Peyer's patch (tissue), 4 donors: ENCODE measurements at regions not wholly inside any gene's neighbourhood (a gene's known extent, or its start where the extent isn't known, plus 50 kb on each side); places are given as distances from the start of the nearest gene placed in this dataset.

ENCODE experiments used
- DNase-seq, 3 donors: peaks; one replicate each; pipeline ENCODE4 v3.0.0-alpha.2; 2017 to 2019
- H3K27ac ChIP-seq, 4 donors: fragments of 200-600 bp; sonication (generic); one replicate each; pipeline ENCODE4 v1.5.1; 2016 to 2019
- H3K27me3 ChIP-seq, 2 donors: fragments of 200-600 bp; sonication (generic); one replicate each; pipeline ENCODE4 v1.5.1; 2019
- H3K36me3 ChIP-seq, 3 donors: fragments of 200-600 bp; sonication (generic); one replicate each; pipeline ENCODE4 v1.5.1; 2016 to 2019
- H3K4me1 ChIP-seq, 4 donors: fragments of 200-600 bp; sonication (generic); one replicate each; pipeline ENCODE4 v1.5.1; 2016 to 2019
- H3K4me3 ChIP-seq, 4 donors: fragments of 200-600 bp; sonication (generic); 1 replicate in 3 of 4; 2 replicates in 1 of 4; pipeline ENCODE4 v1.5.1; 2016 to 2019; ENCODE audit warnings: mild to moderate bottlenecking in 1 of 4
- H3K9me3 ChIP-seq, 4 donors: fragments of 200-600 bp; sonication (generic); one replicate each; pipeline ENCODE4 v1.5.1; 2016 to 2019; ENCODE audit warnings: mild to moderate bottlenecking in 1 of 4
- CTCF ChIP-seq, 6 experiments: fragments of 450-650 bp in 4 of 6; fragments of 200-600 bp in 2 of 6; sonication (generic) in 1 of 6; IDR thresholded peaks; one replicate each; pipeline ENCODE4 v1.5.1; 2017 to 2019; ENCODE audit warnings: antibody characterized with exemption in 6 of 6, mild to moderate bottlenecking in 3 of 6, moderate library complexity in 1 of 6
- POLR2A ChIP-seq, 2 donors: fragments of 450-650 bp; IDR thresholded peaks; one replicate each; pipeline ENCODE4 v1.5.1; 2017; ENCODE audit warnings: antibody characterized with exemption in 2 of 2, mild to moderate bottlenecking in 2 of 2, moderate library complexity in 2 of 2

GRCh38 chr1:219405531-219406331 lies 207.2 kb downstream of the ZC3H11B start:
- H3K9me3 ChIP-seq: no peaks in the 10 kb centered on the region
- H3K27me3 ChIP-seq: no peaks in the 10 kb centered on the region
- no peak for DNase-seq
- no peak overlapping the region for H3K27ac ChIP-seq
- H3K4me1 ChIP-seq: no peaks in the 10 kb centered on the region
- no peaks in the 10 kb centered on the region for H3K36me3 ChIP-seq
- H3K4me3 ChIP-seq: no peak overlapping the region
- TF ChIP-seq POLR2A (IDR thresholded peaks at IDR 0.05) (no peak), CTCF (IDR thresholded peaks at IDR 0.05) (no peak)

- Histone ChIP-seq H3K27ac (no peak overlapping the region), H3K4me1 (no peaks in the 10 kb centered on the region), H3K4me3 (no peak overlapping the region), H3K9me3 (no peaks in the 10 kb centered on the region), H3K36me3 (no peaks in the 10 kb centered on the region), H3K27me3 (no peaks in the 10 kb centered on the region)
- DNase-seq: no peak
- no peak for TF ChIP-seq POLR2A (IDR thresholded peaks at IDR 0.05)
- TF ChIP-seq CTCF (IDR thresholded peaks at IDR 0.05): no peak
Observed at GRCh38 chr1:219404629-219405028, 208.3 kb downstream of the ZC3H11B start.

GRCh38 chr1:219402925-219403324 lies 210.0 kb downstream of the ZC3H11B start:
- Histone ChIP-seq H3K9me3 (no peaks in the 10 kb centered on the region), H3K4me1 (no peaks in the 10 kb centered on the region), H3K27me3 (no peaks in the 10 kb centered on the region), H3K4me3 (no peak overlapping the region), H3K36me3 (no peaks in the 10 kb centered on the region), H3K27ac (no peak overlapping the region)
- no peak for DNase-seq
- TF ChIP-seq CTCF (IDR thresholded peaks at IDR 0.05): no peak
- TF ChIP-seq POLR2A (IDR thresholded peaks at IDR 0.05): no peak

GRCh38 chr1:219401724-219402625 lies 210.9 kb downstream of the ZC3H11B start:
- Histone ChIP-seq H3K36me3 (no peaks in the 10 kb centered on the region), H3K27ac (no peak overlapping the region), H3K27me3 (no peaks in the 10 kb centered on the region), H3K4me1 (no peaks in the 10 kb centered on the region), H3K9me3 (no peaks in the 10 kb centered on the region), H3K4me3 (no peak overlapping the region)
- no peak for DNase-seq
- TF ChIP-seq POLR2A (IDR thresholded peaks at IDR 0.05): no peak
- no peak for TF ChIP-seq CTCF (IDR thresholded peaks at IDR 0.05)

GRCh38 chr1:219399446-219399845 lies 213.5 kb downstream of the ZC3H11B start:
- Histone ChIP-seq H3K27me3 (no peaks in the 10 kb centered on the region), H3K36me3 (no peaks in the 10 kb centered on the region), H3K27ac (no peak overlapping the region), H3K9me3 (no peaks in the 10 kb centered on the region), H3K4me3 (no peak overlapping the region), H3K4me1 (no peaks in the 10 kb centered on the region)
- no peak for TF ChIP-seq CTCF (IDR thresholded peaks at IDR 0.05)
- TF ChIP-seq POLR2A (IDR thresholded peaks at IDR 0.05): no peak
- no peak for DNase-seq
